ENCODE measurements at regions not wholly inside any gene's neighbourhood (a gene's known extent, or its start where the extent isn't known, plus 50 kb on each side); places are given as distances from the start of the nearest gene placed in this dataset.

DNA sequence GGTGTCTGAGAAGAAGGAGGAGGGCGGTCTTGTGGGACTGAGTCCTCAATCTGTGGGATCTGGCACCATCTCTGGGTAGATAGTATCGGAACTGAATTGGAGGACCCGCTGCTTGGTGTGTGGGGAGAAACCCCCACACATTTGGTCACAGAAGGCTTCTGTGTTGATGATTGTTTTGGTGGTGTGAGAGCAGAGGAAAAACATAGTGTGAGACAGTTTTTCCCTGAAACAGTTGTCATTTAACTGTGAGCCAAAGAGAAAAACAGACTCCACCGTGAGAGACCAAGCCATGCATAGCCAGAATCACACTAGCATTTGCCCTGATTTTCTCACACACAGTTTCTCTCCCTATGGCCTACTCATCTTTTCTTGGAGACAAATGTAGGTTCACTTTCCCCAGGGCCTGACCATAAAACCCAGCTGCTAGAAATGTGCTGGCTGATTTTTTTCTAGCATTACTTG lies 91.4 kb upstream of the FLRT2 start:
- no peak for TF ChIP-seq MYC (IDR thresholded peaks at IDR 0.05; ENCODE audit: low read depth, low read length)
- TF ChIP-seq, protein P1, sequence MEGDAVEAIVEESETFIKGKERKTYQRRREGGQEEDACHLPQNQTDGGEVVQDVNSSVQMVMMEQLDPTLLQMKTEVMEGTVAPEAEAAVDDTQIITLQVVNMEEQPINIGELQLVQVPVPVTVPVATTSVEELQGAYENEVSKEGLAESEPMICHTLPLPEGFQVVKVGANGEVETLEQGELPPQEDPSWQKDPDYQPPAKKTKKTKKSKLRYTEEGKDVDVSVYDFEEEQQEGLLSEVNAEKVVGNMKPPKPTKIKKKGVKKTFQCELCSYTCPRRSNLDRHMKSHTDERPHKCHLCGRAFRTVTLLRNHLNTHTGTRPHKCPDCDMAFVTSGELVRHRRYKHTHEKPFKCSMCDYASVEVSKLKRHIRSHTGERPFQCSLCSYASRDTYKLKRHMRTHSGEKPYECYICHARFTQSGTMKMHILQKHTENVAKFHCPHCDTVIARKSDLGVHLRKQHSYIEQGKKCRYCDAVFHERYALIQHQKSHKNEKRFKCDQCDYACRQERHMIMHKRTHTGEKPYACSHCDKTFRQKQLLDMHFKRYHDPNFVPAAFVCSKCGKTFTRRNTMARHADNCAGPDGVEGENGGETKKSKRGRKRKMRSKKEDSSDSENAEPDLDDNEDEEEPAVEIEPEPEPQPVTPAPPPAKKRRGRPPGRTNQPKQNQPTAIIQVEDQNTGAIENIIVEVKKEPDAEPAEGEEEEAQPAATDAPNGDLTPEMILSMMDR (IDR thresholded peaks at IDR 0.05; ENCODE audit: extremely low read depth in 1 of 2, insufficient read depth in 1 of 2, low read depth in 1 of 2, low read length in 2 of 2): no peak
- TF ChIP-seq EZH2 (IDR thresholded peaks at IDR 0.05; ENCODE audit: borderline replicate concordance, low read depth, low read length, severe bottlenecking): no peak
